OCI-LY1 (cell line): ENCODE measurements at regions not wholly inside any gene's neighbourhood (a gene's known extent, or its start where the extent isn't known, plus 50 kb on each side); places are given as distances from the start of the nearest gene placed in this dataset.
"Not testable (repeated sequence)": the region's sequence is repeated elsewhere in the genome, so short reads cannot be mapped to it uniquely, and the experiment has no call there.

ENCODE experiments used
- CTCF ChIP-seq: fragments of 200-600 bp; sonication (generic), shearing (Covaris generic); IDR thresholded peaks from 2 replicates; pipeline ENCODE4 v1.5.1; 2017; ENCODE audit warnings: mild to moderate bottlenecking, antibody characterized with exemption, low read length, moderate library complexity, mixed read lengths
- EZH2 ChIP-seq: fragments of 200-600 bp; sonication (generic), shearing (Covaris generic); IDR thresholded peaks from 2 replicates; pipeline ENCODE4 v1.8.0; 2017; ENCODE audit warnings: borderline replicate concordance, mixed run types, mild to moderate bottlenecking, antibody characterized with exemption, low read length, moderate library complexity, mixed read lengths

GRCh38 chr1:157294387-157295145 lies 156.4 kb upstream of the ETV3 start:
- TF ChIP-seq EZH2, CTCF: not testable (repeated sequence)
